GM13977 (cell line): ENCODE measurements at regions not wholly inside any gene's neighbourhood (a gene's known extent, or its start where the extent isn't known, plus 50 kb on each side); places are given as distances from the start of the nearest gene placed in this dataset.
"Not testable (repeated sequence)": the region's sequence is repeated elsewhere in the genome, so short reads cannot be mapped to it uniquely, and the experiment has no call there.

Source experiments
- DNase-seq: peaks from one replicate; pipeline ENCODE4 v3.0.0; 2012; ENCODE audit warnings: low spot score
- CTCF ChIP-seq: IDR thresholded peaks from 2 replicates; pipeline ENCODE4 v1.5.1; 2012; ENCODE audit warnings: mild to moderate bottlenecking, control low read depth; ENCODE audit not compliant: insufficient read depth; ENCODE audit errors: extremely low read depth, missing control alignments
- in situ Hi-C: fragments of 300-500 bp; cut with MboI; formaldehyde crosslinking; loops from one replicate; pipeline ENCODE4 v1.12.0; 2022; ENCODE audit warnings: low sequenced_read_pairs, low pct_unique_long_range_greater_than_20kb, mixed read lengths, inconsistent platforms; ENCODE audit not compliant: unreplicated experiment

DNA sequence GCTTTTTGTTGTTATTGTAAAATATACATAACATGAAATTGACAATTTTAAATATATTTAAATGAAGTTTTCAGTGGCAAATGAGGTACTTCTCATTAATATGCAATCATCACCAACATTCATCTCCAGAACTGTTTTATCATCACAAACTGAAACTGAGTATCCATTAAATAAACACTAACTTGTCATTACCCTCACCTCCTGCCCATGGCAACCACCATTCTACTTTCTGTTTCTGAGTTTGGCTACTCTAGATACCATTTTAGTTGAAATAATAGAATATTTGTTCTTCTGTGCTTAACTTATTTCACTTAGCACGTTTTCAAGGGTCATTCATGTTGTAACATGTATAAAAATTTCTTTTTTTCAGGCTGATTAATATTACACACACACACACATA is 834.3 kb downstream of the PLOD2 start:
- no peak for DNase-seq
- in situ Hi-C loops: no loop called here
- TF ChIP-seq CTCF: no peak

- in situ Hi-C loops, DNase-seq: not testable (repeated sequence)
These were observed 827.6 kb downstream of the PLOD2 start for GRCh38 chr3:145333427-145333826.

DNA sequence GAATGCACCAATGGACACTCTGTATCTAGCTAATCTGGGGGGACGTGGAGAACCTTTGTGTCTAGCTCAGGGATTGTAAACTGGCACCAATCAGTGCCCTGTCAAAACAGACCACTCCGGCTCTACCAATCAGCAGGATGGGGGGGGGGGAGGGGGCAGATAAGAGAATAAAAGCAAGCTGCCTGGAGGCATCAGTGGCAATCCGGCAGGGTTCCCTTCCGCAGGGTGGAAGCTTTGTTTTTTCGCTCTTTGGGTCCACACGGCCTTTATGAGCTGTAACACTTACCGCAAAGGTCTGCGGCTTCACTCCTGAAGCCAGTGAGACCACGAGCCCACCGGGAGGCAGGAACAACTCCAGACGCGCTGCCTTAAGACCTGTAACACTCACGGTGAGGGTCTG is 827.1 kb downstream of the PLOD2 start:
- no peak for DNase-seq
- in situ Hi-C loops: no loop called here
- TF ChIP-seq CTCF: no peak

DNA sequence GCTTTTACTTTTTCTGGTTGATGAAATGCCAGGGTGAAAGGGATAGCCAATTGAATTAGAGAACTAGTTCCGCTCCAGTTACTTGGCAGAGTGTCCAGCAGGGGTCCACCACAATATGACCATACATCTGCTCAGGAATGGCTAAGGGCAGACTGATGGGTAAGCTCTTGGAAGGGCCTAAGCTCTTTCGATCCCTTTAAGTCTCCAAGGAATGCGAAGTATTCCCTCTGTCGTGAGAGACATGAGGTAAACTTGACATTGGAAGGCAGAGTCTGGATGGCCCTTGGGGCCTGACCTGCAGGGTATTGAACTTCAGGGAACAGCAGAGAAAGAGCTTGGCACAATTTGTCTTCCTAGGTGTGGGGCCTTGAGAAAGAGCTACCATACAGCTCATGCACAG is 805.8 kb downstream of the PLOD2 start:
- no peak for TF ChIP-seq CTCF
- in situ Hi-C loops: no loop called here
- DNase-seq: no peak

DNA sequence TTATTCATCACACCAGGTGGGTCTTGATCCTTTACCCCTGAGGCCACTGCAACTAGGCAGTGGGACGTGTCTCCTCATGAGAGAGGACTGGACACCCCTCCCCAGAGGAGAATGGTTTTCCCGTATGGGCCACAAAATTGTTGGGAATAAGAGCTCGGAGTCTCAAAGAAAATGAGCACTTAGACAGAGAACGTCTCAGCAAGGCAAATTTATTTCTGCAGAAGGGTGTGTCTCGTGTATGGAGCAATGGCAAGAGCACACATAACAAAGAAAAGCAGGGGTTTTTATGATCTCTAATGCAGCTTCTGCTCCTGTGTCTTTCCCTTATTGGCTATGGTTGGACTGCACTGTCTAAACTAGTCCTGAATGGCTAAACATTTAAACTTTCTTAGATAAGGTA is 803.5 kb downstream of the PLOD2 start:
- DNase-seq: no peak
- in situ Hi-C loops: no loop called here
- TF ChIP-seq CTCF: no peak

DNA sequence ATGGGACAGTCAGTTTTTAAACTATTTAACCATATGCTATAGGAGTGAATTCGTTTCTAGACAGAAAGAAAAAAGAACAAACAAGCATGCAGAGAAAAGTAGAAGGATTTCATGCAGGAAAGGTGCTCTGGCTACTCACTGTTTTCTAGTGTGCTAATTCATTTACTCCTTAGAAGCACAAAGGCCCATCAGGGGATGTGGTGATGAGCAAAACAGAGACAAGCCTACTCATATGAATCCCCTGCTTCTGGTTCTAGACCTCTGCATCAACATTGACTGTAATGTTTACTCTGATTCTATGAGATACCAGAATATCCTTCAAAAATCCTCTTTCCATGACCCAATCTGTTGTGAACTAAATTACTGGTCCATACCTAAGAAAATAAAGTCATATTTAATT is 801.9 kb downstream of the PLOD2 start:
- in situ Hi-C loops: no loop called here
- no peak for TF ChIP-seq CTCF

GRCh38 chr3:145368748-145369147 is 792.2 kb downstream of the PLOD2 start:
- DNase-seq: no peak
- TF ChIP-seq CTCF: no peak
- in situ Hi-C loops: no loop called here

More for the DNA sequence above, 801.9 kb downstream of the PLOD2 start:
- DNase-seq: no peak

DNA sequence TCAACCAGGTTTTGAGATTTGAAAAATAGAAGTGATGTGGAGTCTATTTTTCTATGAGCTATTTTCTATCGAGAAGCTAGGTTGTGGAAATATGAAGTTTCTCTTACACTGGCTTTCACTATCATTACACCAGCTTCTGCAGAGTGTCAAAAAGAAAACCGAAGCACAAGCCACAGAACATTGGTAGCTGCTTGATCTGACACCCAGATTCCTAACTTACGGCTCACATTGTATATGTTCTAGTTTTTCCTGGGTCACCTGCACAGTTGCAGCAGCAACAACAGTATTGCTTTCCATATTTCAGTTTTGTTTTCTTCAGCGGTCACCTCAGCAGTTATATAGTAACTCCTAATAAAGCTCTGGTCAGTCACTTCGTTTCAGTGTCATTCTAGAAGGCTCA is 790.1 kb downstream of the PLOD2 start:
- no peak for DNase-seq
- no peak for TF ChIP-seq CTCF
- in situ Hi-C loops: no loop called here
